Esophagus muscularis mucosa (tissue), 4 donors: ENCODE measurements at regions not wholly inside any gene's neighbourhood (a gene's known extent, or its start where the extent isn't known, plus 50 kb on each side); places are given as distances from the start of the nearest gene placed in this dataset.

ENCODE experiments used
- DNase-seq: peaks from one replicate; pipeline ENCODE4 v3.0.0-alpha.2; 2017; ENCODE audit errors: extremely low spot score
- H3K27ac ChIP-seq, 4 donors: fragments of 200-600 bp; sonication (generic); replicated peaks in 1 of 4; 1 replicate in 3 of 4; 2 replicates in 1 of 4; pipeline ENCODE4 v1.5.1; 2016 to 2019; ENCODE audit warnings: mild to moderate bottlenecking in 1 of 4
- H3K27me3 ChIP-seq, 4 donors: fragments of 200-600 bp; sonication (generic); one replicate each; pipeline versions ENCODE4 v1.5.1 to v1.6.0; 2016 to 2019
- H3K36me3 ChIP-seq, 4 donors: fragments of 200-600 bp; sonication (generic); one replicate each; pipeline ENCODE4 v1.5.1; 2016 to 2019
- H3K4me1 ChIP-seq, 4 donors: fragments of 200-600 bp; sonication (generic); one replicate each; pipeline ENCODE4 v1.5.1; 2016 to 2019
- H3K4me3 ChIP-seq, 4 donors: fragments of 200-600 bp; sonication (generic); 1 replicate in 2 of 4; 2 replicates in 2 of 4; pipeline ENCODE4 v1.5.1; 2016 to 2019; ENCODE audit warnings: mild to moderate bottlenecking in 4 of 4, moderate library complexity in 1 of 4
- H3K9me3 ChIP-seq, 4 donors: fragments of 200-600 bp; sonication (generic); 1 replicate in 3 of 4; 2 replicates in 1 of 4; pipeline ENCODE4 v1.5.1; 2016 to 2019
- CTCF ChIP-seq, 3 experiments: fragments of 200-600 bp in 2 of 3; fragments of 450-650 bp in 1 of 3; sonication (generic) in 2 of 3; IDR thresholded peaks; one replicate each; pipeline ENCODE4 v1.5.1; 2017 to 2019; ENCODE audit warnings: antibody characterized with exemption in 3 of 3, mild to moderate bottlenecking in 2 of 3, moderate library complexity in 1 of 3
- EP300 ChIP-seq: sonication (generic); formaldehyde crosslinking; IDR thresholded peaks from one replicate; pipeline ENCODE4 v1.6.1; 2017; ENCODE audit warnings: antibody characterized with exemption
- POLR2A ChIP-seq: fragments of 450-650 bp; IDR thresholded peaks from one replicate; pipeline ENCODE4 v1.6.1; 2017; ENCODE audit warnings: antibody characterized with exemption, moderate library complexity, mild to moderate bottlenecking, low read depth
- POLR2AphosphoS5 ChIP-seq, 2 donors: sonication (generic); formaldehyde crosslinking; IDR thresholded peaks; one replicate each; pipeline ENCODE4 v1.6.1; 2017; ENCODE audit warnings: antibody characterized with exemption in 2 of 2
- WGBS: methylation state at CpG from one replicate; pipeline ENCODE4 v1.1.5; 2018; 5-methylcytosine and 5-hydroxymethylcytosine counted together
- intact Hi-C: fragments of 100-400 bp; cut with DNase I; formaldehyde crosslinking; loops from one replicate; pipeline ENCODE4 v1.15.1; 2023

- no peak overlapping the region for H3K4me3 ChIP-seq
- H3K9me3 ChIP-seq, result no peaks in the 10 kb centered on the region
- TF ChIP-seq POLR2AphosphoS5 (IDR thresholded peaks at IDR 0.05) (no peak), CTCF (IDR thresholded peaks at IDR 0.05) (no peak), EP300 (no peak), POLR2A (no peak)
- H3K27ac ChIP-seq, result no peak overlapping the region
- no peak for DNase-seq
- no peaks in the 10 kb centered on the region for H3K36me3 ChIP-seq
- H3K4me1 ChIP-seq, result peaks cover 0 to 13% (median 8%) of the 10 kb centered on the region in 4 donors
- intact Hi-C loops, result no loop called here
- no peaks in the 10 kb centered on the region for H3K27me3 ChIP-seq
- 91% methylated on average over 2 of the region's 2 CpGs for WGBS
Observed at GRCh38 chr9:109852556-109852955, 72.6 kb downstream of the PALM2AKAP2 start.

- no peaks in the 10 kb centered on the region for H3K27me3 ChIP-seq
- TF ChIP-seq POLR2A, result no peak
- TF ChIP-seq EP300, result no peak
- TF ChIP-seq POLR2AphosphoS5 (IDR thresholded peaks at IDR 0.05), result no peak
- no peak for TF ChIP-seq CTCF (IDR thresholded peaks at IDR 0.05)
- peaks cover under 1 to 18% (median 8%) of the 10 kb centered on the region in 4 donors for H3K4me1 ChIP-seq
- H3K9me3 ChIP-seq, result no peaks in the 10 kb centered on the region
- no peak overlapping the region for H3K27ac ChIP-seq
- H3K4me3 ChIP-seq, result no peak overlapping the region
- intact Hi-C loops, result no loop called here
- no peak for DNase-seq
- H3K36me3 ChIP-seq, result no peaks in the 10 kb centered on the region
- 83% methylated on average over 2 of the region's 2 CpGs for WGBS
Observed at GRCh38 chr9:109855540-109855939, 75.5 kb downstream of the PALM2AKAP2 start.

GRCh38 chr9:109856785-109857184 lies 76.8 kb downstream of the PALM2AKAP2 start:
- no peak overlapping the region for H3K4me3 ChIP-seq
- DNase-seq, result no peak
- H3K4me1 ChIP-seq, result peaks cover 7 to 18% (median 8%) of the 10 kb centered on the region in 4 donors
- 64% methylated on average over 6 of the region's 6 CpGs for WGBS
- H3K27me3 ChIP-seq, result peaks cover 0 to 3% (median 0%) of the 10 kb centered on the region in 4 donors
- no peaks in the 10 kb centered on the region for H3K36me3 ChIP-seq
- intact Hi-C loops, result no loop called here
- TF ChIP-seq EP300 (peak; percentile 9), POLR2AphosphoS5 (IDR thresholded peaks at IDR 0.05) (peak; percentile 17 to 30), POLR2A (no peak)
- no peaks in the 10 kb centered on the region for H3K9me3 ChIP-seq
- peak overlapping the region in 3 of 4 donors; percentile 8 to 20 (median 17) for H3K27ac ChIP-seq

GRCh38 chr9:109857336-109857735 lies 77.3 kb downstream of the PALM2AKAP2 start:
- no peaks in the 10 kb centered on the region for H3K9me3 ChIP-seq
- WGBS, result 75% methylated on average over 1 of the region's 1 CpG
- H3K4me1 ChIP-seq, result peaks cover 8 to 22% (median 10%) of the 10 kb centered on the region in 4 donors
- H3K27me3 ChIP-seq, result peaks cover 0 to 3% (median 0%) of the 10 kb centered on the region in 4 donors
- intact Hi-C loops, result no loop called here
- peak overlapping the region in 3 of 4 donors; percentile 8 to 20 (median 17) for H3K27ac ChIP-seq
- no peaks in the 10 kb centered on the region for H3K36me3 ChIP-seq
- H3K4me3 ChIP-seq, result no peak overlapping the region
- TF ChIP-seq POLR2A (no peak), POLR2AphosphoS5 (IDR thresholded peaks at IDR 0.05) (no peak), EP300 (no peak), CTCF (IDR thresholded peaks at IDR 0.05) (no peak)
- no peak for DNase-seq

- TF ChIP-seq POLR2A (no peak), CTCF (IDR thresholded peaks at IDR 0.05) (peak in 1 of 3 experiments; percentile 10)
Observed at GRCh38 chr9:109859447-109859846, 79.4 kb downstream of the PALM2AKAP2 start.

More at GRCh38 chr9:109859447-109859846, 79.4 kb downstream of the PALM2AKAP2 start:
- H3K4me1 ChIP-seq, result peaks cover 8 to 29% (median 13%) of the 10 kb centered on the region in 4 donors
- no peak for DNase-seq
- H3K27me3 ChIP-seq, result peaks cover 0 to 3% (median 0%) of the 10 kb centered on the region in 4 donors
- intact Hi-C loops, result no loop called here
- H3K9me3 ChIP-seq, result no peaks in the 10 kb centered on the region
- H3K27ac ChIP-seq, result no peak overlapping the region
- H3K4me3 ChIP-seq, result no peak overlapping the region
- H3K36me3 ChIP-seq, result no peaks in the 10 kb centered on the region
- WGBS, result 65% methylated on average over 2 of the region's 2 CpGs
